Chondrocyte (in vitro differentiated cells): ENCODE measurements at regions not wholly inside any gene's neighbourhood (a gene's known extent, or its start where the extent isn't known, plus 50 kb on each side); places are given as distances from the start of the nearest gene placed in this dataset.

Source experiments
- DNase-seq: peaks from one replicate; pipeline ENCODE4 v3.0.0; 2021; ENCODE audit warnings: mixed read lengths, low spot score
- H3K27ac Mint-ChIP-seq: one replicate; pipeline ENCODE4 v1.8.0; 2021; ENCODE audit warnings: mild to moderate bottlenecking, moderate library complexity, mixed read lengths; ENCODE audit not compliant: unreplicated experiment
- H3K27me3 Mint-ChIP-seq: 2 replicates; pipeline ENCODE4 v1.8.0; 2021; ENCODE audit warnings: low read depth, mixed read lengths
- H3K36me3 Mint-ChIP-seq: 2 replicates; pipeline ENCODE4 v1.8.0; 2021; ENCODE audit warnings: low read depth, mixed read lengths
- H3K4me1 Mint-ChIP-seq: 2 replicates; pipeline ENCODE4 v1.8.0; 2021; ENCODE audit warnings: low read depth, mild to moderate bottlenecking, mixed read lengths
- H3K4me3 Mint-ChIP-seq: one replicate; pipeline ENCODE4 v1.8.0; 2021; ENCODE audit warnings: mild to moderate bottlenecking, moderate library complexity, mixed read lengths; ENCODE audit not compliant: unreplicated experiment
- H3K9me3 Mint-ChIP-seq: 2 replicates; pipeline ENCODE4 v1.8.0; 2021; ENCODE audit warnings: low read depth, mixed read lengths
- TF ChIP-seq, protein P1 (sequence below): fragments of 200-600 bp; sonication (generic); IDR thresholded peaks from 2 replicates; pipeline ENCODE4 v1.5.0; 2021; ENCODE audit warnings: antibody characterized with exemption, mild to moderate bottlenecking, moderate library complexity

DNA sequence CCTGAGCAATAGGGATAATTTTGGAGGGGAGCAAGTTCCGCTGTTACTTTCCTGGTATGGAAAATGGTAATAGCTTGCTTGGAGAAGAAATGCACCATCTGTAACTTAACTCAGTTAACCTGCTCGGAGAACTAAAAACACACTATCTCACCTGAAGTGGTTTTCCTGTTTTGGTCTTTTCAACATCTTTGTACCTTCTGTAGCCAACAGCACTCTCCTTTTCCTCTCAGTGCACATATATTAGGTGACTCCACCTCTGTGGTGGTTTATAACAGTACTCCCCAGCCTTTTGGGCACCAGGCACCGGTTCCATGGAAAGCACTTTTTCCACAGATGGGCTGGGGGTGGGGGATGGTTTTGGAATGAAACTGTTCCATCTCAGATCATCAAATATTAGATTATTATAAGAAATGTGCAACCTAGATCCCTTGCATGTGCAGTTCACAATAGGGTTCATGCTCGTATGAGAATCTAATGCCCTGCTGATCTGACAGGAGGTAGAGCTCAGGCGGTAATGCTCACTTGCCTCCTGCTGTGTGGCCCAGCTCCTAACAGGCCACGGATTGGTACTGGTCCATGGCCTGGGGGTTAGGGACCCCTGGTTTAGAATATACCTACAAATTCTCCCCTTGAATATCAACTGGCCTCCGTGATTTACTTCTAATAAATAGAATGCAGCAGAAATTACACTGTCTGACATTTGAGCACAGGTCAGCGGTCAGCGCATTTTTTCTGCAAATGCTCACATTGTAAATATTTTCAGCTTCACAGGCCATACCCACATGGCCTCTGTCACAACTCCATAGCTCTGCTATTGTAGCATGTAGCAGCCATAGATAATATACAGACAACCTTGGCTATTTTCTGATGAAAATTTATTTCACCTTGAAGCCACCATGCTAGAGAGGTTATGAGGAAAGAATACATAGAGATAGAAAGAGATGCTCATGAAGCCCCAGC is 83.8 kb upstream of the SUCLG2 start:
- TF ChIP-seq, protein P1, sequence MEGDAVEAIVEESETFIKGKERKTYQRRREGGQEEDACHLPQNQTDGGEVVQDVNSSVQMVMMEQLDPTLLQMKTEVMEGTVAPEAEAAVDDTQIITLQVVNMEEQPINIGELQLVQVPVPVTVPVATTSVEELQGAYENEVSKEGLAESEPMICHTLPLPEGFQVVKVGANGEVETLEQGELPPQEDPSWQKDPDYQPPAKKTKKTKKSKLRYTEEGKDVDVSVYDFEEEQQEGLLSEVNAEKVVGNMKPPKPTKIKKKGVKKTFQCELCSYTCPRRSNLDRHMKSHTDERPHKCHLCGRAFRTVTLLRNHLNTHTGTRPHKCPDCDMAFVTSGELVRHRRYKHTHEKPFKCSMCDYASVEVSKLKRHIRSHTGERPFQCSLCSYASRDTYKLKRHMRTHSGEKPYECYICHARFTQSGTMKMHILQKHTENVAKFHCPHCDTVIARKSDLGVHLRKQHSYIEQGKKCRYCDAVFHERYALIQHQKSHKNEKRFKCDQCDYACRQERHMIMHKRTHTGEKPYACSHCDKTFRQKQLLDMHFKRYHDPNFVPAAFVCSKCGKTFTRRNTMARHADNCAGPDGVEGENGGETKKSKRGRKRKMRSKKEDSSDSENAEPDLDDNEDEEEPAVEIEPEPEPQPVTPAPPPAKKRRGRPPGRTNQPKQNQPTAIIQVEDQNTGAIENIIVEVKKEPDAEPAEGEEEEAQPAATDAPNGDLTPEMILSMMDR, result no peak
- H3K27me3 Mint-ChIP-seq, result no peaks in the 10 kb centered on the region
- no peaks in the 10 kb centered on the region for H3K4me1 Mint-ChIP-seq
- peaks cover 9% of the 10 kb centered on the region for H3K9me3 Mint-ChIP-seq
- DNase-seq, result no peak
- H3K27ac Mint-ChIP-seq, result no peak overlapping the region
- H3K4me3 Mint-ChIP-seq, result no peak overlapping the region
- peaks cover 3% of the 10 kb centered on the region for H3K36me3 Mint-ChIP-seq

DNA sequence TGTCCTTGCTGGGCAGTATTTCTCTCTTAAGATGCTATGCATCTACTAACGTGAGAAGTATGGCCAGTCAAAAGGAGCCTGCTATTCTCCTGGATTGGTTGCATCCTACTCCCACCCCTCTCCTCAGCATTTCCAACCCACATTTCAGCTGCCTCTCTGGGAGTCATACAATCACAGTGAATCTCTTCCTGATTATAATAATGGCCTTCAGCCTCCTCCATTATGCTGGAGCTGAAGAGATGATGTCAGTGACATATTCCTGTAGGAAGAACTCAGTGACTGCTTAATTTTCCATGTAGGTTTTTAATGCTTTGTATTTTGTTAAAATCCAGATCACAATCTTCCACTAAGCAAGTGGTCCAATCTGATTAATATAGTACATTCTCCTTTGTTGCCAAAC is 82.7 kb upstream of the SUCLG2 start:
- H3K4me3 Mint-ChIP-seq, result no peak overlapping the region
- no peaks in the 10 kb centered on the region for H3K4me1 Mint-ChIP-seq
- H3K27me3 Mint-ChIP-seq, result no peaks in the 10 kb centered on the region
- no peak for DNase-seq
- H3K27ac Mint-ChIP-seq, result no peak overlapping the region
- H3K36me3 Mint-ChIP-seq, result peaks cover 1% of the 10 kb centered on the region
- TF ChIP-seq, protein P1, result no peak
- H3K9me3 Mint-ChIP-seq, result peaks cover 6% of the 10 kb centered on the region

DNA sequence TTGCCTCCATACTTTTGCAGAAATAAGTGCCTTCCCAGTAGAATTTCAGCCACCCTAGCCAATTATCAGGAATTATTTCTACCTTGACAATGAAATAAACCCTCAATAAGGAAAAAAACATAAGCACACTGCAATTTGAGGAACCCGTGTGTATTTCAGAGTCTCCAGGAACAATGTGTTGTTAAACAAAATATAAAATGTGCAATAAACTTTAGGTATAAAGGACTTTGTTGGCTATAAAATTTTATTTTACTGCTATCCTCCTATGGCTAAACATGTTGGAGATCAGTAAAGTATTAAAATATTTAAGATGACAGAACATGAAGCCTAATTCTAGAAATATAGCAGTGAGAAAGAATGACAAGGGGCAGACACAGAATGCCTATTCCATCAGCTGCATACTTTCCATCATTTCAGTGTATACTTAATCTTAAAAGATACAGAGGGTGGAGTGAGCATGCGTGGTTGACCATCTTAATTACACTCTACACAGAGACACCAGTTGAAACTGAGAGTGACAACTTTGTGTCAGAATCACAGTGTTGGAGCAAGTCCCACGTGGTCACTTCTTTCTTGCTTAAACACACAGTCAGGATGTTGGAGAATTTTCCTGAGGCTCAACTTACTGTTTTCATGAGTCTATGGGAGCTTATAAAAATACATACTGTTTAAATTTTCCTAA is 79.0 kb upstream of the SUCLG2 start:
- H3K27ac Mint-ChIP-seq, result no peak overlapping the region
- TF ChIP-seq, protein P1, result no peak
- H3K4me1 Mint-ChIP-seq, result no peaks in the 10 kb centered on the region
- H3K36me3 Mint-ChIP-seq, result peaks cover 1% of the 10 kb centered on the region
- DNase-seq, result no peak
- H3K27me3 Mint-ChIP-seq, result no peaks in the 10 kb centered on the region
- H3K9me3 Mint-ChIP-seq, result no peaks in the 10 kb centered on the region
- H3K4me3 Mint-ChIP-seq, result no peak overlapping the region

DNA sequence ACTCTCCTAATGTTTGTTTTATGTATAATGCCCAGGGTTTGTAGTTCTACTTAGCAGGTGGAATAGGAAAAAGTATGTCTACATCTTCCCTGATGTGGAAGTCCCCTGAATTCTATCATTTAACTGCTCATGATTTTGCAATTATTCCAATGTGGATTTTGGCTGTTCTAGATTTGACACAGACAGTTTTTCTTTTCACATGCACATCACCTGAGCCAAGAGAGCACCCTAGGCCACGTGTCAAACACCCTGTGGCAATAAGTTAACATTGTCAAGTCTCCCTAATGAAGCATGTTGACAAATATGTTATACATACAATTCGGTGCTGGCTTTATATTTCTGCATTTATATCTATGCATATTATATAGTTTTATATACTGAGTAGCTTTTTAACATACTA is 70.0 kb upstream of the SUCLG2 start:
- Mint-ChIP-seq H3K4me3 (no peak overlapping the region), H3K4me1 (no peaks in the 10 kb centered on the region), H3K27me3 (no peaks in the 10 kb centered on the region), H3K27ac (no peak overlapping the region), H3K9me3 (peaks cover 15% of the 10 kb centered on the region), H3K36me3 (peaks cover 4% of the 10 kb centered on the region)
- no peak for DNase-seq
- TF ChIP-seq, protein P1, result no peak

DNA sequence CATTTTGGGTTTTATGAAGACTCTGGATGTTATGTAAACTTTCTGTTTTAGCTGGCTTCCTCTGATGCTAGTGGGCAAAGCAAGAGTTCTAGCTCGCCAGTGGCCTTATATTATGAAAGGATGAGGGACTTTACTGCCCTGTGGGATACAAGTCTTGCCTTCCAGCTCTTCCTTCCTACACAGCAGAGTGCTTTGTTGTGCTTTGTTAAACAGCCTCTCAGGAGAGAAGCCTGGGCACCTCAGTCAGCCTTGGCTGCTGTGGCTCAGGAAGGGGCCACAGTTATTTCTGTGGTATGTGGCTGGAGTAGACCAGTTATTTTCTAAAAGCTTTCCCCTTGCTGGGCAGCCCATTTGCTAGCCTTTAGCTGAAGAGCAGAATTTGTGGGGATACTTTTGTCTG is 69.5 kb upstream of the SUCLG2 start:
- H3K27ac Mint-ChIP-seq, result no peak overlapping the region
- no peak for DNase-seq

More for the DNA sequence above, 69.5 kb upstream of the SUCLG2 start:
- Mint-ChIP-seq H3K36me3 (peaks cover 4% of the 10 kb centered on the region), H3K27me3 (no peaks in the 10 kb centered on the region), H3K4me1 (no peaks in the 10 kb centered on the region), H3K9me3 (peaks cover 15% of the 10 kb centered on the region), H3K4me3 (no peak overlapping the region)
- TF ChIP-seq, protein P1, result no peak
